Mesodermal cell (in vitro differentiated cells): ENCODE measurements at regions not wholly inside any gene's neighbourhood (a gene's known extent, or its start where the extent isn't known, plus 50 kb on each side); places are given as distances from the start of the nearest gene placed in this dataset.
"Not testable (repeated sequence)": the region's sequence is repeated elsewhere in the genome, so short reads cannot be mapped to it uniquely, and the experiment has no call there.

Source experiments
- H3K27ac ChIP-seq: 2 replicates; pipeline ENCODE4 v1.7.0; 2013; ENCODE audit warnings: mild to moderate bottlenecking, low read depth, low read length, moderate library complexity; ENCODE audit not compliant: severe bottlenecking
- H3K36me3 ChIP-seq: 2 replicates; pipeline ENCODE4 v1.7.1; 2013; ENCODE audit warnings: mild to moderate bottlenecking, low read length, moderate library complexity; ENCODE audit not compliant: control insufficient read depth, insufficient read depth
- H3K4me1 ChIP-seq: one replicate; pipeline ENCODE4 v1.7.1; 2013; ENCODE audit warnings: mild to moderate bottlenecking, low read length; ENCODE audit not compliant: insufficient read depth, control insufficient read depth, poor library complexity, severe bottlenecking
- H3K4me3 ChIP-seq: 2 replicates; pipeline ENCODE4 v1.7.0; 2013; ENCODE audit warnings: low read length, control low read depth, mild to moderate bottlenecking; ENCODE audit not compliant: insufficient read depth, poor library complexity, severe bottlenecking; ENCODE audit errors: extremely low read depth
- H3K9me3 ChIP-seq: 2 replicates; pipeline ENCODE4 v1.7.1; 2013; ENCODE audit warnings: mild to moderate bottlenecking, low read length, moderate library complexity; ENCODE audit not compliant: control insufficient read depth
- WGBS, 2 experiments: methylation state at CpG; one replicate each; pipeline ENCODE4 v1.1.5; 2013; ENCODE audit warnings: missing lambda C conversion rate in 2 of 2; ENCODE audit not compliant: insufficient coverage in 2 of 2; 5-methylcytosine and 5-hydroxymethylcytosine counted together

DNA sequence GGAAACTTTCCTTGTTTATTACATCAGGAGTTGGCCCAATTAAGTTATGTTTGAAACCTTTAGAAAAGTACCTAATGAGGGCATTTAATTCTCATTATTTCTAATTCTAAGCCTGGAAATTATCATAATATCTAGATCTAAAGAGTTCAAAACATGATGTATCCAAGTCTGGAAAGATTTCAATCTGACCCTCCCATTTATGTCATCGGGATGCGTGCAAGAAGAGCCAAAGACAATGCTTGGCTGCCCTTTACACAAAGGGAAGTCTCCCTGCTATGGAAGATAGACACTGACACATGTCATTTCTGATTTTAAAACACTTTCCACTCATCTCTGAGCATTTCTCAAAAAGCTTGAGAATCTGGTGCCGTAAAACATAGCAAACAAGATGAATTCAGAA, 222.4 kb downstream of the ANTXR2 start:
- H3K4me1 ChIP-seq: peaks cover 5% of the 10 kb centered on the region

DNA sequence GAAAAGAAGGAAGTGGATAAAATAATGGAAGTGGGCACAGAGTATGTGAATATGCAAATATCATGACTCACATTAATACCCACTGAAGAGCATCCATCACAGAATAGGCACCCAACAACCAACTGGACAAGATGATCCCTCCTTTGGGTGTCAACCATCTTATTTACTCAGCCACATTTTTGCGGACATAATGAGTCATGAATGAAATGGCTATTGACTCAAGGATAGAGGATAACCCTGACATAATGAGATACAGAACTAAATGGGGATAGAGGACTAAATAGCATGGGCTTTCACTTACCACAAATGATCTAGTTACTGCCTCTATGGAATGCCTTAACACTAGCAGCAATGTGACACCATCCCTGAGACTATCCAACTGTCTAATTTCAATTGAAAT, 224.7 kb downstream of the ANTXR2 start:
- no peak overlapping the region for H3K4me3 ChIP-seq
- no peaks in the 10 kb centered on the region for H3K9me3 ChIP-seq
- H3K4me1 ChIP-seq: peaks cover 5% of the 10 kb centered on the region
- 100% methylated on average over 1 of the region's 1 CpG; no CpG with 5 or more reads in 1 of the 2 experiments for WGBS, 2 experiments
- H3K27ac ChIP-seq: no peak overlapping the region
- H3K36me3 ChIP-seq: no peaks in the 10 kb centered on the region

More for the DNA sequence above, 222.4 kb downstream of the ANTXR2 start:
- H3K36me3 ChIP-seq: no peaks in the 10 kb centered on the region
- 93 to 96% methylated on average over 3 of the region's 3 CpGs for WGBS, 2 experiments
- no peak overlapping the region for H3K4me3 ChIP-seq
- no peaks in the 10 kb centered on the region for H3K9me3 ChIP-seq
- no peak overlapping the region for H3K27ac ChIP-seq

DNA sequence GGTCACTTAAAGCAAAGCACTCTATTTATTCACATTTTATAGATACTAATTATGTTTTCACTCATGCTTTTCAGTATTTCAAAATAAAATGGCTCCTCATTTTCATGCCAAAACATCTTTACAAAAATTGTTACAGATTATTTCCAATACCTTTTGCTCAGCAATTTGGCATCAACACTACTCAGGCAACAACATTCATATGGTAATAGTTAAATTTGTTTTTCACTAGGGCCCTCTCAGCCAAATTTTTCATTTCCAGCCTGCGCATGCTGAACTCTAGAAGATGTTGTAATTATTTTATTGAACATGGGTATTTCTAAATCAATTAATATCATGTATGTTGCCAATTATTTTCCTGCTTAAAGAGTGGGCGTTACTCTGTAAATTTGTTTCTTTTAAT, 225.6 kb downstream of the ANTXR2 start:
- Histone ChIP-seq H3K27ac (no peak overlapping the region), H3K4me3 (no peak overlapping the region), H3K4me1 (peaks cover 5% of the 10 kb centered on the region), H3K36me3 (no peaks in the 10 kb centered on the region), H3K9me3 (no peaks in the 10 kb centered on the region)
- WGBS, 2 experiments: no CpG with 5 or more reads among the region's 2 CpGs

DNA sequence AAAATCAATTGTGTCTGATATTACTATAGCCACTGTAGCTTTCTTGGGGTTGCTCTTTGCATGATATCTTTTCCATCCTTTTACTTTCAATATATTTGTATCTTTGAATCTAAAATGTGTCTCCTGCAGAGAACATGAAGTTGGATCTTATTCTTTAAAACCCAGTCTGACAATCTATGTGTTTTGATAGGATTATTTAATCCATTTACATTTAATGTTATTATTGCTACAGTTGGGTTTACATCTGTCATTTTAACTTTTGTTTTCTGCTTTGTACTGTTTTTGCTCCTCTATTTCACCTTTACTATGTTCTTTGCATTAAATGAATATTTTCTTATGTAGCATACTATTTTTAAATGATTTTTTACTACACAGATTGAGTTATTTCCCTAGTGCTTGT, 230.9 kb downstream of the ANTXR2 start:
- peaks cover 3% of the 10 kb centered on the region for H3K9me3 ChIP-seq
- H3K36me3 ChIP-seq: no peaks in the 10 kb centered on the region
- H3K4me3 ChIP-seq: no peak overlapping the region
- no peaks in the 10 kb centered on the region for H3K4me1 ChIP-seq
- H3K27ac ChIP-seq: no peak overlapping the region

DNA sequence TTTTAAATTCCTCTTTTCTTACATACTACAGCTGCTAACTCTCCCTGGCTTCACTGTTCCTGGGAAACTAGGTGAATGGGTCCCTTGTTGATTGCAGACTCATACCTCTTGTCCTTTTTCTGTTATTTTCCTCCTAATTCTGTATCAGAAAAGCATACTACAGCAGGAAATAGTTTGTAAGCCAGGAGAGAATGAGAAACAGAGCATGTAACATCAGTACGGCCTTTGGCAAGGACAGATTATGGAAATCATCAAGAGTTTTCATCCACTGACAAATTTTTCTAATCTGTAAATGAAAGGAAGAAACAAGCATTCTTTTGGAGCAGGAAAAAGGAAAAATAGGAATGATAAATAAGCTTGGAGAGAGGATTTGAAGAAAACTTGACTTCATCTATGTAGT, 239.2 kb downstream of the ANTXR2 start:
- Histone ChIP-seq H3K27ac (no peak overlapping the region), H3K9me3 (no peaks in the 10 kb centered on the region), H3K4me1 (no peaks in the 10 kb centered on the region), H3K36me3 (no peaks in the 10 kb centered on the region), H3K4me3 (no peak overlapping the region)
- WGBS, 2 experiments: no CpG with 5 or more reads among the region's 1 CpG

DNA sequence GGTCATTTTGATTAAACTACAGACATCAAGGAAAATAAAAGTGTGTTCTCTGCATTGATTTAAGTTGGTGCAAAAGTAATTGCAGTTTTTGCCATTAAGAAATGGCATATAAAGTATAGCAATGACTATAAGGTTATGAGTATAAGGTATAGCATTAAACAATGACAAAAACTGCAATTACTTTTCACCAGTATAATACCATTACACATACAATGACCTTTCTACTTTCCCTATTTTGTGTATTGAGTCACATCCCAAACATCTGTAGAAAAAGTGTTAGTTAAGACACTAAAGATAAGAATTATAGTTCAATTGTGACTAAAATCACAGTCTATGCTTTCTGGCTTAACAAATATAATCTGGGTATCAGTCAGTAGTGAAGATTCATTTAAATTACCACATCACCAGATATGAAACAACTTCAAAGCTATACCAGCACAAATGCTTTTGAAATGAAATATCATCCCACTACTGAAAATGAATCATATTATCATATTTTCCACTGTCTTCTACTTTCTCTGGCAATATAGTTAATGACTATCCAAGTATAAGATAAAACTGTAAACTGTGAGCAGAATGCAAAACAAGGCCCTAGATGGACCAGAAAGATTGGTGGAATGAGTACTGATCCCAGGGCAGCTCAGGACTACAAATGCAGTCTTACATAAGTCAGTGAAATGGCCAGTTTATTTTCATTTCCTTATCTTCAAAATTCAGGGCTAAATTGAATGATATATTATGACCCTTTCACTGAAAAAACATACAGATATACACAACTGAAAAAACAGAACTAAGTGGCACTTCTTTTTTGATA, 241.1 kb downstream of the ANTXR2 start:
- no peaks in the 10 kb centered on the region for H3K9me3 ChIP-seq
- no peaks in the 10 kb centered on the region for H3K4me1 ChIP-seq
- H3K4me3 ChIP-seq: no peak overlapping the region
- no peaks in the 10 kb centered on the region for H3K36me3 ChIP-seq
- no peak overlapping the region for H3K27ac ChIP-seq

DNA sequence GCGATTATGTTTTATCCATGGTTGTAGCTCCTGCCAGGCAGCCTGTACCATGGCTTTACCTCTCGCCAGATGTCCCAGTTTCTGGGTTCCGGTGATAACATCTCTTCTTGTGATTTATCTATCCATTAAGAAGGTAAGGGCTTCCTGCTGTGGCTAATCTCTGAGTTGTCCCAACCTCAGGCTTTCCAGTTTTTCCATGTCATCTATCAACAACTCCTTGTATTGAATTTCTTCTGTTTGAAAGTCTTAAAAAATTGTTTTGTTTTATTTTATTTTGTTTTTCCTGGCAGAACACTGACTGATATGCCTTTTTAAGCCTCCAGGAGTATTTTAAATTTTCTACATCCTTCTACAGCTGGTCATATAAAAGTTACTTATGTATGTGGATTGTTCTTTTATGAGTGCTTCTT, 241.9 kb downstream of the ANTXR2 start:
- no peaks in the 10 kb centered on the region for H3K36me3 ChIP-seq
- 80% methylated on average over 1 of the region's 3 CpGs; no CpG with 5 or more reads in 1 of the 2 experiments for WGBS, 2 experiments
- H3K27ac ChIP-seq: no peak overlapping the region
- no peaks in the 10 kb centered on the region for H3K9me3 ChIP-seq
- no peak overlapping the region for H3K4me3 ChIP-seq
- no peaks in the 10 kb centered on the region for H3K4me1 ChIP-seq

DNA sequence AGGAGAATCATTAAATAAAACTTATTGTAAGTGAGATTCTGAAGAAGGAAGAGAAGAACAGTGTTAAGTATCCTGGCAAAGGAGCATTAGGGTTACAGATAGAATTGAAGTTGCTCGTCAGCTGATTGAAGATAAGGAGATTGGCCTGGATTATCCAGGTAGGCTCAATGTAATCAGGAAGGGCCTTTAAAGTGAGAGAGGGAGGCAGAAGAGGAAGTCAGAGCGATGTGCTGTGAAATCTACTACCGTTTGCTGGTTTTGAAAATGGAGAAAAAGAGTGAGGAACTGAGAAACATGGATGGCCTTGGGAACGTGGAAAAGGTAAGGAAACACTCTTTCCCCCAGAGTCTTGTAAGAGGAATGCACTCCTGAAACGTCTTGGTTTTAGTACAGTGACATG, 245.7 kb downstream of the ANTXR2 start:
- no peaks in the 10 kb centered on the region for H3K4me1 ChIP-seq
- H3K9me3 ChIP-seq: no peaks in the 10 kb centered on the region
- 69 to 92% methylated on average over 4 of the region's 5 CpGs for WGBS, 2 experiments
- H3K27ac ChIP-seq: no peak overlapping the region
- H3K4me3 ChIP-seq: no peak overlapping the region
- H3K36me3 ChIP-seq: no peaks in the 10 kb centered on the region

DNA sequence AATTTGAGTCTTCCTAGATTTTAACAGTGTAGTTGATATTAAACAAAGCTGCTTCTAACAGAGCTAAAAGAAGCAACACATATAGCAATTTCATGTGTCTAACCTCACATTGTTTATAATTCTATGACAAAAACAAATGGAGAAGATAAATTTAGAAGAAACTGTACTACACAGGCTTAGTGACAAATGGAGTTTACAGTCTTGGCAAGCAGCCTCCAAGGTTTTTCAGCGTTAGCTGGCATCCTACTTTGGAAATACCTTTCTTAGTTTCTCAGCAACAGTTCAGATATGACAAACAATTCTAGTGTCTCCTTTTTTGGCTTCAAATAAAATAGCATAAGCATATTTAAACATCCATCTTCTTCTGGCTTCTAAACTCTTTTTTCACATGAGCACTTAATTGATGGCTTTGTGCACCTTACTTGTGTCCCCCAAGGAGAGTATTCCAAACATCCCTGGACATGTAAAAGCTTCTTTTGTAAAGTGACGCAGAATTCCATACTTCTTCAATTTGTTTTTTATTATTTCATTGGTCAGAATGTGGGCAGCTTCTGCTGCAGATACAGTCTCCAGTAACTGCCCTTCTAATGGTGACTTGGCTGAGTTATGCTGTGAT, 249.8 kb downstream of the ANTXR2 start:
- 100% methylated on average over 1 of the region's 2 CpGs for WGBS, 2 experiments
- H3K4me1 ChIP-seq: no peaks in the 10 kb centered on the region
- no peak overlapping the region for H3K27ac ChIP-seq
- H3K4me3 ChIP-seq: no peak overlapping the region
- H3K9me3 ChIP-seq: no peaks in the 10 kb centered on the region
- no peaks in the 10 kb centered on the region for H3K36me3 ChIP-seq

DNA sequence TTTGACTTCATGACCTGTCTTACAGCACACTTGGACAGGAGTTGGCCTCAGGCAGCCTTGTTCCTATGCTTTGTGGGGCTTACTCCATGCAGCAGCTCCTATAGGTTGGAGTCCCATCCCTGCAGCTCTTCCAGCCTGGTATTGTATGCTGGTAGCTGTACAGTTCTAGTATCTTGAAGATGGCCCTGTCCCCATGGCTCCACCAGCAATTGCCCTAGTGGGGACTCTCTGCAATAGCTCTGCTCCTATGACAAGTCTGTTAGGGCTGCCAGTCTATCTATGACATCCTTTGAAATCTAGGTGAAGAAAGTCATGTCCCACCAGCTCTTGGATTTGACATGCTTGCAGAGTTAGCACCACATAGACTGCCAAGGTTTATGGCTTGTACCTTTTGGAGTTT, 252.6 kb downstream of the ANTXR2 start:
- Histone ChIP-seq H3K4me1 (no peaks in the 10 kb centered on the region), H3K4me3 (no peak overlapping the region), H3K9me3 (no peaks in the 10 kb centered on the region), H3K27ac (no peak overlapping the region), H3K36me3 (no peaks in the 10 kb centered on the region)

DNA sequence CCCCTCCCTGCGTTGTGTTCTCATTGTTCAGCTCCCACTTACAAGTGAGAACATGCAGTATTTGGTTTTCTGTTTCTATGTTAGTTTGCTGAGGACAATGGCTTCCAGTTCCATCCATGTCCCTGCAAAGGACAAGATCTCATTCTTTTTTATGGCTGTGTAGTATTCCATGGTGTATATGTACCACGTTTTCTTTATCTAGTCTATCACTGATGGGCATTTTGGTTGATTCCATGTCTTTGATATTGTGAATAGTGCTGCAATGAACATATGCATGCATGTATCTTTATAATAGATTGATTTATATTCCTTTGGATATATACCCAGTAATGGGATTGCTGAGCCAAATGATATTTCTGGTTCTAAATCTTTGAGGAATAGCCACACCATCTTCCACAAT, 265.1 kb downstream of the ANTXR2 start:
- H3K36me3 ChIP-seq, H3K4me3 ChIP-seq, H3K9me3 ChIP-seq, H3K4me1 ChIP-seq, H3K27ac ChIP-seq: not testable (repeated sequence)
- no CpG with 5 or more reads among the region's 2 CpGs for WGBS, 2 experiments
